ENCODE measurements at regions not wholly inside any gene's neighbourhood (a gene's known extent, or its start where the extent isn't known, plus 50 kb on each side); places are given as distances from the start of the nearest gene placed in this dataset.

DNA sequence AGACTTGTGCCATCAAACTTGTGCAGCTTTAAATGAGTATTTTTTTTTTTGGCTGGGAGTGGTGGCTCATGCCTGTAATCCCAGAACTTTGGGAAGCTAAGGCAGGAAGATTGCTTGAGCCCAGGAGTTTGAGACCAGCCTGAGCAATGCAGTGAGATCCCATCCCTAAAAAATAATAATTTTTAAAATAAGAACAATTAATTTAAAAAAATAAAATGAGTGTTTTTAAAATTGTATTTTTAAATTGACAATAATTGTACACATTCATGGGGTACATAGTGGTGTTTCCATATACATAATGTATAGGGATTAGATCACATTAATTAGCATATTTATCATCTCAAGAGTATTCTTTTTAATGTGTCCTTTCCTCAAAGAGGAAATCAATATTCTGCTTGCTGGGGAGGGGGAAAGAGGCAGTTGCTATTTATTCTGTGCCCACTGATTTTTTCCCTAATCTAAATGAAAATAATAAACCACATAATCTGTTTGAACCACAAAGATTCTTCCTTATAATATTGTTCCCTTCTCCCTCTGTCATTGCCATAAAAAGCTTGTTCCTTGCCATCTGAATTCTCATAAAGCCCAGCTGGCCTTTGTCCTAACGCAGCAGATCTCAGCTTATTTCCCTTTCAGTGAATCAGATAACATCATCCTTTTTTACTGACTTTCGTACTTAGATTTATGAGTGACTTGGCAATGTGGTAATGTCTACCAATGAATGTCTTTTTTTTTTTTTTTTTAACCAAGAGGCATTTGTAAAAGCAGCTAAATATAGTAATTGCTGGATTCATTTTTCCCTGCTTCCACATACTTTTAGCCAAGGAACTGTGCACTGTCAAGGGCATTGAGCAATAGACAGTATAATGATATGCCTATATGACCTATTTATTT is 81.8 kb upstream of the RUBCNL start:
- TF ChIP-seq, protein P1, sequence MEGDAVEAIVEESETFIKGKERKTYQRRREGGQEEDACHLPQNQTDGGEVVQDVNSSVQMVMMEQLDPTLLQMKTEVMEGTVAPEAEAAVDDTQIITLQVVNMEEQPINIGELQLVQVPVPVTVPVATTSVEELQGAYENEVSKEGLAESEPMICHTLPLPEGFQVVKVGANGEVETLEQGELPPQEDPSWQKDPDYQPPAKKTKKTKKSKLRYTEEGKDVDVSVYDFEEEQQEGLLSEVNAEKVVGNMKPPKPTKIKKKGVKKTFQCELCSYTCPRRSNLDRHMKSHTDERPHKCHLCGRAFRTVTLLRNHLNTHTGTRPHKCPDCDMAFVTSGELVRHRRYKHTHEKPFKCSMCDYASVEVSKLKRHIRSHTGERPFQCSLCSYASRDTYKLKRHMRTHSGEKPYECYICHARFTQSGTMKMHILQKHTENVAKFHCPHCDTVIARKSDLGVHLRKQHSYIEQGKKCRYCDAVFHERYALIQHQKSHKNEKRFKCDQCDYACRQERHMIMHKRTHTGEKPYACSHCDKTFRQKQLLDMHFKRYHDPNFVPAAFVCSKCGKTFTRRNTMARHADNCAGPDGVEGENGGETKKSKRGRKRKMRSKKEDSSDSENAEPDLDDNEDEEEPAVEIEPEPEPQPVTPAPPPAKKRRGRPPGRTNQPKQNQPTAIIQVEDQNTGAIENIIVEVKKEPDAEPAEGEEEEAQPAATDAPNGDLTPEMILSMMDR (IDR thresholded peaks at IDR 0.05) = no peak
- TF ChIP-seq POLR2A (IDR thresholded peaks at IDR 0.05) = no peak
